Activated T-helper 2 cell treated with anti-CD3 and anti-CD28 coated beads, Interferon-gamma antibody, Interleukin-2, Interleukin-4, amounts not matched to agents 10 μg/mL and 5 μg/mL and 100 μg/mL, durations not matched to agents 14 hours and 24 hours and 36 hours (primary cell): ENCODE measurements at regions not wholly inside any gene's neighbourhood (a gene's known extent, or its start where the extent isn't known, plus 50 kb on each side); places are given as distances from the start of the nearest gene placed in this dataset.

ENCODE experiments used
- DNase-seq: peaks from one replicate; pipeline ENCODE4 v3.0.0; 2021; ENCODE audit warnings: low spot score
- H3K27ac Mint-ChIP-seq: one replicate; pipeline ENCODE4 v1.8.0; 2021; ENCODE audit warnings: mixed read lengths
- H3K27me3 Mint-ChIP-seq: one replicate; pipeline ENCODE4 v1.8.0; 2021; ENCODE audit warnings: low read depth, mixed read lengths
- H3K36me3 Mint-ChIP-seq: one replicate; pipeline ENCODE4 v1.8.0; 2021; ENCODE audit warnings: low read depth, mixed read lengths
- H3K4me1 Mint-ChIP-seq: one replicate; pipeline ENCODE4 v1.8.0; 2021; ENCODE audit warnings: low read depth, mixed read lengths
- H3K4me3 Mint-ChIP-seq: one replicate; pipeline ENCODE4 v1.8.0; 2021; ENCODE audit warnings: low read depth, mild to moderate bottlenecking, moderate library complexity, mixed read lengths
- H3K9me3 Mint-ChIP-seq: one replicate; pipeline ENCODE4 v1.8.0; 2021; ENCODE audit warnings: mixed read lengths
- intact Hi-C: fragments of 100-400 bp; cut with micrococcal nuclease; formaldehyde crosslinking; loops from one replicate; pipeline ENCODE4 v1.15.1; 2023

DNA sequence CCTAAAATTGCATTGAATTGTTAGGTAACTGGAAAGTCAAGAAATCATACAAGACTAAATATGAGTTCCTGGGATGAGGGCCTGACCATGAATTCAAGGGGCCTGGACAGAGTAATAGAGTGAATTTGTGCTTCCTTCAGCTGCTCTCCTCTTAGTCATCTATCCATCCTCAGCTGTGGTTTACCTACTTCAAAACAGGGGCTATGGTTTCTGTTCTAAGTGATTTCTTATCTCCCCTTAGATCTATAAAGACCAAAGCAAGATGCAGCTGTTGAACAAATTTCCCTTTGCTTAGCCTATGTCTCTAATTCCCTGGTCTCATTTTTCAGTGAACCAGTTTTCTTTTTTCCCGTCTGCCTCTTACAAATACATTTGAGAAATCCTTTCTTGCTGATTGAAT, 428.5 kb downstream of the FAM181B start:
- DNase-seq, result no peak
- Mint-ChIP-seq H3K4me1 (no peaks in the 10 kb centered on the region), H3K4me3 (no peak overlapping the region), H3K9me3 (no peaks in the 10 kb centered on the region), H3K27me3 (no peaks in the 10 kb centered on the region), H3K27ac (no peak overlapping the region), H3K36me3 (no peaks in the 10 kb centered on the region)
- intact Hi-C loops, result no loop called here

GRCh38 chr11:82303671-82304070, 430.0 kb downstream of the FAM181B start:
- no peak overlapping the region for H3K27ac Mint-ChIP-seq
- no peaks in the 10 kb centered on the region for H3K4me1 Mint-ChIP-seq
- H3K36me3 Mint-ChIP-seq, result no peaks in the 10 kb centered on the region
- no peaks in the 10 kb centered on the region for H3K9me3 Mint-ChIP-seq
- H3K27me3 Mint-ChIP-seq, result no peaks in the 10 kb centered on the region
- H3K4me3 Mint-ChIP-seq, result no peak overlapping the region
- intact Hi-C loops, result no loop called here
- DNase-seq, result no peak

GRCh38 chr11:82288471-82288870, 445.2 kb downstream of the FAM181B start:
- no peak for DNase-seq
- intact Hi-C loops, result no loop called here
- Mint-ChIP-seq H3K4me3 (no peak overlapping the region), H3K36me3 (no peaks in the 10 kb centered on the region), H3K9me3 (no peaks in the 10 kb centered on the region), H3K4me1 (no peaks in the 10 kb centered on the region), H3K27ac (no peak overlapping the region), H3K27me3 (no peaks in the 10 kb centered on the region)

GRCh38 chr11:82270870-82271269, 462.8 kb downstream of the FAM181B start:
- no peak for DNase-seq
- H3K4me1 Mint-ChIP-seq, result no peaks in the 10 kb centered on the region
- no peak overlapping the region for H3K4me3 Mint-ChIP-seq
- intact Hi-C loops, result no loop called here
- no peaks in the 10 kb centered on the region for H3K27me3 Mint-ChIP-seq
- H3K27ac Mint-ChIP-seq, result no peak overlapping the region
- no peaks in the 10 kb centered on the region for H3K9me3 Mint-ChIP-seq
- H3K36me3 Mint-ChIP-seq, result no peaks in the 10 kb centered on the region

- H3K4me3 Mint-ChIP-seq, result no peak overlapping the region
- H3K9me3 Mint-ChIP-seq, result no peaks in the 10 kb centered on the region
- intact Hi-C loops, result no loop called here
- no peak overlapping the region for H3K27ac Mint-ChIP-seq
- no peaks in the 10 kb centered on the region for H3K4me1 Mint-ChIP-seq
- DNase-seq, result no peak
- no peaks in the 10 kb centered on the region for H3K36me3 Mint-ChIP-seq
- H3K27me3 Mint-ChIP-seq, result no peaks in the 10 kb centered on the region
Measured at GRCh38 chr11:82268627-82269026, 465.0 kb downstream of the FAM181B start.

DNA sequence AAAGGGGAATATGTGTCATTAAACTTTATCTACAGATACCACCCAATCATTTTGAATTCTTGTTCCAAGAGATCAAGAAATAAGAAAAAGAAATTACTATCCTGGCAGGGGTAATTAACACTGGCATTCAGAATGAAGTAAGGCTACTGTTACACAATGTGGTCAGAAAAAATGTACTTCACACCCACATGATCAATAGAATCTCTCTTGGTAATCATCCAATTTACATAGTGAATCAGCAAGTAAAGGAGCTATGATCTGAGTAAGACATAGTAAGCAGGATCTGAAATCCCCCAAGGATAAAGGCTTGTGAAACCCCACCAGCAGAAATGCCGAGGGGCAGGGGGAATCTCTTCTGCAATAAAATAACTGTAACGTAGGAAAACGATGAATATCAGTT, 466.5 kb downstream of the FAM181B start:
- Mint-ChIP-seq H3K4me1 (no peaks in the 10 kb centered on the region), H3K27me3 (no peaks in the 10 kb centered on the region), H3K36me3 (no peaks in the 10 kb centered on the region), H3K27ac (no peak overlapping the region), H3K9me3 (no peaks in the 10 kb centered on the region), H3K4me3 (no peak overlapping the region)
- intact Hi-C loops, result no loop called here
- no peak for DNase-seq

DNA sequence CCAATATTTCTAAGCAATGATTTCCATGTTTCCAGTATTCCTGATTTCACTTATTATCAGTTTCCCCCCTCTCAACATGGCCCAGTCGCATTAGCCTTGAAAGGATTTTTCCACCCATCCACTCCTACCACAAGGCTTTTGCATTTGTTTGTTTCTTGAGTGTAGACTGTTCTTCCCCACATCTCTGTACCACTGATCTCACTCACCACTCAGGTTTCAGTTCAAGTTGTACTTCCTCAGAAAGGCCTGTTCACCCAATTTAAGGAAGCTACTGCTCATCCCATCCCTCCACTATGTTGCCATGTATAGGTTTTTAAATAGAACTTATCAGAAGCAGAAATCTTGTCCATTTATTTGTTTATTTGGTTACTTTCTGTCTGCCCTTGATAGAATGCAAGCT, 472.3 kb downstream of the FAM181B start:
- no peak overlapping the region for H3K27ac Mint-ChIP-seq
- no peaks in the 10 kb centered on the region for H3K36me3 Mint-ChIP-seq
- H3K4me3 Mint-ChIP-seq, result no peak overlapping the region
- no peak for DNase-seq
- no peaks in the 10 kb centered on the region for H3K4me1 Mint-ChIP-seq
- intact Hi-C loops, result no loop called here
- H3K9me3 Mint-ChIP-seq, result no peaks in the 10 kb centered on the region
- no peaks in the 10 kb centered on the region for H3K27me3 Mint-ChIP-seq

DNA sequence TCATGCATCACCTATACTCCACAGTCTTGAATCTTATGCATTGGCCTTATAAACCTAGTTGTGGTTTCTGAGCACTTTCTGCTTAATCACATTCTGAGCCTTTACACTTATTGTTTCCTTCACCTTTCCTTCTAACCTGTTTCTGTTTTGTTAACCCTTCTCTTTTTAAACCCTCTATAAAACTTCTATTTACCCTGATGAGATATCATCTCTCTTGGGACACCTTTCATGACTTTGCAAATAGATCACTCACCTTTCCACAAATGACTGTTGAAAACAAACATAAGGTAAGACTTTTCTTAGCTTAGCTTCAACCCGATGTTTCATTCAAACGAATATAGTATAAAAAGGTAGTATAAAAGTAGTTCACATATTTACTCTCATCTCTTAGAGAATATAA, 483.6 kb downstream of the FAM181B start:
- Mint-ChIP-seq H3K9me3 (no peaks in the 10 kb centered on the region), H3K36me3 (no peaks in the 10 kb centered on the region), H3K27ac (no peak overlapping the region), H3K4me1 (no peaks in the 10 kb centered on the region), H3K4me3 (no peak overlapping the region), H3K27me3 (no peaks in the 10 kb centered on the region)
- DNase-seq, result no peak
- intact Hi-C loops, result no loop called here

GRCh38 chr11:82246926-82247325, 486.7 kb downstream of the FAM181B start:
- Mint-ChIP-seq H3K36me3 (no peaks in the 10 kb centered on the region), H3K27ac (no peak overlapping the region), H3K9me3 (no peaks in the 10 kb centered on the region), H3K4me3 (no peak overlapping the region), H3K4me1 (no peaks in the 10 kb centered on the region), H3K27me3 (no peaks in the 10 kb centered on the region)
- no peak for DNase-seq
- intact Hi-C loops, result no loop called here

DNA sequence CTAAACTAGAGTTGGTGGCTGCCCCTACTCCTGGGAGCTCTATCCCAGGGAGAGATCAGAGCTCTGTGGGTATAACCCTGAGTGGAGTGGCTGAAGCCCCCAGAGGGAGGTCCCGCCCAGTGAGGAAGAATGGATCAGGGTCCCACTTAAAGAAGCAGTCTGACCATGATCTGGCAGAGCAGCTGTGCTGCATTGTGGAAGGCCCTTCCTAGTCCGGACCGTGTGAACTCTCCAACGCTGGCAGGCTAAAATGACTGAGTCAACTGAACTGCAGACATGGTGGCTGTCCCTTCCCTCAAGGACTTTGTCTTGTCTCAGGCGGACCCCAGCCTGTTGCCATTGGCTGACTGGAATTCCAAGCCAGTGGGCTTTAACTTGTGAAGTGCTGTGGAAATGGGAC, 494.2 kb downstream of the FAM181B start:
- Mint-ChIP-seq H3K27ac (no peak overlapping the region), H3K4me1 (no peaks in the 10 kb centered on the region), H3K9me3 (no peaks in the 10 kb centered on the region), H3K4me3 (no peak overlapping the region), H3K36me3 (no peaks in the 10 kb centered on the region), H3K27me3 (no peaks in the 10 kb centered on the region)
- DNase-seq, result no peak
- intact Hi-C loops, result no loop called here

GRCh38 chr11:82234256-82234655, 499.4 kb downstream of the FAM181B start:
- DNase-seq, result no peak
- Mint-ChIP-seq H3K4me3 (no peak overlapping the region), H3K9me3 (no peaks in the 10 kb centered on the region), H3K4me1 (no peaks in the 10 kb centered on the region), H3K27me3 (no peaks in the 10 kb centered on the region), H3K36me3 (no peaks in the 10 kb centered on the region), H3K27ac (no peak overlapping the region)
- intact Hi-C loops, result no loop called here

GRCh38 chr11:82233201-82233600, 500.5 kb downstream of the FAM181B start:
- no peak for DNase-seq
- Mint-ChIP-seq H3K27ac (no peak overlapping the region), H3K27me3 (no peaks in the 10 kb centered on the region), H3K4me3 (no peak overlapping the region), H3K9me3 (no peaks in the 10 kb centered on the region), H3K4me1 (no peaks in the 10 kb centered on the region), H3K36me3 (no peaks in the 10 kb centered on the region)
- intact Hi-C loops, result no loop called here

DNA sequence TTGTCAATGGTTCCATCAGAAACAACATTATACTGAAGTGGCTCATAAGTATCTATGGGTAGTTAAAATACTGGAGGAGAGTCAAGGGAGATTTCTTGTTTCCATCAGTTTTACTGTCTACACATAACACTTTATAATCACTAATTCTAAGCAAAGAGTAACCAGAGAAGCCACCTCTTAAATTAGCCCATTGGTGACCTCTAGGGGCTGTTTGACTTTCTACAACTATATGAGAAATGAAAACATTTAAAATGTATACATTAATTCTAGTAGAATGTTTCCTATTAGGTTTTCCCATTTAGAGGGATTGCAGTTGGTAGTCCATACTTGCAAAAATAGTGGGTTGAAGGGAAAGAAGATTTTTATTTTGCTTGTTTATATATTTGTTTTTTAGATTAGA, 504.3 kb downstream of the FAM181B start:
- no peaks in the 10 kb centered on the region for H3K27me3 Mint-ChIP-seq
- no peaks in the 10 kb centered on the region for H3K36me3 Mint-ChIP-seq
- no peak overlapping the region for H3K4me3 Mint-ChIP-seq
- no peaks in the 10 kb centered on the region for H3K9me3 Mint-ChIP-seq
- H3K4me1 Mint-ChIP-seq, result no peaks in the 10 kb centered on the region
- intact Hi-C loops, result loop anchor here (1.0 kb wide), 3 partner anchors 442 to 585 kb away; no protein-coding TSS in a partner anchor
- no peak for DNase-seq
- H3K27ac Mint-ChIP-seq, result no peak overlapping the region

GRCh38 chr11:82225930-82226329, 507.7 kb downstream of the FAM181B start:
- H3K9me3 Mint-ChIP-seq, result no peaks in the 10 kb centered on the region
- no peak overlapping the region for H3K4me3 Mint-ChIP-seq
- no peaks in the 10 kb centered on the region for H3K27me3 Mint-ChIP-seq
- no peaks in the 10 kb centered on the region for H3K4me1 Mint-ChIP-seq
- intact Hi-C loops, result no loop called here
- no peak for DNase-seq
- no peaks in the 10 kb centered on the region for H3K36me3 Mint-ChIP-seq
- H3K27ac Mint-ChIP-seq, result no peak overlapping the region
